ENCODE measurements at regions not wholly inside any gene's neighbourhood (a gene's known extent, or its start where the extent isn't known, plus 50 kb on each side); places are given as distances from the start of the nearest gene placed in this dataset.

- TF ChIP-seq, protein P1, sequence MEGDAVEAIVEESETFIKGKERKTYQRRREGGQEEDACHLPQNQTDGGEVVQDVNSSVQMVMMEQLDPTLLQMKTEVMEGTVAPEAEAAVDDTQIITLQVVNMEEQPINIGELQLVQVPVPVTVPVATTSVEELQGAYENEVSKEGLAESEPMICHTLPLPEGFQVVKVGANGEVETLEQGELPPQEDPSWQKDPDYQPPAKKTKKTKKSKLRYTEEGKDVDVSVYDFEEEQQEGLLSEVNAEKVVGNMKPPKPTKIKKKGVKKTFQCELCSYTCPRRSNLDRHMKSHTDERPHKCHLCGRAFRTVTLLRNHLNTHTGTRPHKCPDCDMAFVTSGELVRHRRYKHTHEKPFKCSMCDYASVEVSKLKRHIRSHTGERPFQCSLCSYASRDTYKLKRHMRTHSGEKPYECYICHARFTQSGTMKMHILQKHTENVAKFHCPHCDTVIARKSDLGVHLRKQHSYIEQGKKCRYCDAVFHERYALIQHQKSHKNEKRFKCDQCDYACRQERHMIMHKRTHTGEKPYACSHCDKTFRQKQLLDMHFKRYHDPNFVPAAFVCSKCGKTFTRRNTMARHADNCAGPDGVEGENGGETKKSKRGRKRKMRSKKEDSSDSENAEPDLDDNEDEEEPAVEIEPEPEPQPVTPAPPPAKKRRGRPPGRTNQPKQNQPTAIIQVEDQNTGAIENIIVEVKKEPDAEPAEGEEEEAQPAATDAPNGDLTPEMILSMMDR (IDR thresholded peaks at IDR 0.05), result no peak
- TF ChIP-seq POLR2A (IDR thresholded peaks at IDR 0.05), result no peak
Observed at GRCh38 chr5:155799308-155799707, 527.7 kb upstream of the SGCD start.
